NOMO-1 (cell line): ENCODE measurements at regions not wholly inside any gene's neighbourhood (a gene's known extent, or its start where the extent isn't known, plus 50 kb on each side); places are given as distances from the start of the nearest gene placed in this dataset.
"Not testable (repeated sequence)": the region's sequence is repeated elsewhere in the genome, so short reads cannot be mapped to it uniquely, and the experiment has no call there.

Source experiments
- DNase-seq, 2 experiments: peaks; one replicate each; lab custom pipeline; 2025; ENCODE audit not compliant: unreplicated experiment in 2 of 2; lab: John Stamatoyannopoulos, UW

- no peak for DNase-seq
Measured at GRCh38 chr12:88684610-88685009, 104.3 kb upstream of the KITLG start.

- DNase-seq: no peak
Measured at GRCh38 chr12:88684170-88684569, 103.9 kb upstream of the KITLG start.

GRCh38 chr12:88683628-88684027 is 103.4 kb upstream of the KITLG start:
- no peak for DNase-seq

- no peak for DNase-seq
Measured at GRCh38 chr12:88681271-88681670, 101.0 kb upstream of the KITLG start.

- DNase-seq: no peak
Measured at GRCh38 chr12:88677464-88677863, 97.2 kb upstream of the KITLG start.

- DNase-seq: not testable (repeated sequence)
Measured at GRCh38 chr12:88667615-88668014, 87.3 kb upstream of the KITLG start.

GRCh38 chr12:88665071-88665470 is 84.8 kb upstream of the KITLG start:
- DNase-seq: no peak

GRCh38 chr12:88662961-88663360 is 82.7 kb upstream of the KITLG start:
- DNase-seq: no peak

GRCh38 chr12:88662093-88662492 is 81.8 kb upstream of the KITLG start:
- DNase-seq: no peak

- no peak for DNase-seq
Measured at GRCh38 chr12:88658009-88658408, 77.7 kb upstream of the KITLG start.

GRCh38 chr12:88650715-88651114 is 70.4 kb upstream of the KITLG start:
- DNase-seq: no peak

GRCh38 chr12:88648625-88649024 is 68.4 kb upstream of the KITLG start:
- no peak for DNase-seq

- DNase-seq: no peak
Measured at GRCh38 chr12:88646824-88647223, 66.6 kb upstream of the KITLG start.

- no peak for DNase-seq
Measured at GRCh38 chr12:88645816-88646215, 65.5 kb upstream of the KITLG start.

- DNase-seq: peak; percentile 75 to 78
Measured at GRCh38 chr12:88644946-88645702, 64.9 kb upstream of the KITLG start.

- no peak for DNase-seq
Measured at GRCh38 chr12:88643685-88644084, 63.4 kb upstream of the KITLG start.

- DNase-seq: no peak
Measured at GRCh38 chr12:88642675-88643431, 62.6 kb upstream of the KITLG start.

- peak; percentile 38 to 87 for DNase-seq
Measured at GRCh38 chr12:88638966-88639760, 58.9 kb upstream of the KITLG start.

- no peak for DNase-seq
Measured at GRCh38 chr12:88638388-88638787, 58.1 kb upstream of the KITLG start.

GRCh38 chr12:88634008-88634407 is 53.7 kb upstream of the KITLG start:
- DNase-seq: no peak

- no peak for DNase-seq
Measured at GRCh38 chr12:88633312-88633711, 53.0 kb upstream of the KITLG start.
